GM23338 (cell line): ENCODE measurements at regions not wholly inside any gene's neighbourhood (a gene's known extent, or its start where the extent isn't known, plus 50 kb on each side); places are given as distances from the start of the nearest gene placed in this dataset.

Experiments used
- ATAC-seq: fragments of 200-7000 bp; cut with Tn5 transposase; 3 replicates; pipeline ENCODE4 v1.9.1; 2020
- DNase-seq: peaks from one replicate; pipeline ENCODE4 v3.0.0-alpha.2; 2015; ENCODE audit warnings: low spot score
- H2AFZ ChIP-seq: fragments of 200-600 bp; sonication (generic); 2 replicates; pipeline ENCODE4 v1.8.0; 2016; ENCODE audit warnings: antibody characterized with exemption, mild to moderate bottlenecking, moderate library complexity
- H3F3A ChIP-seq: fragments of 200-600 bp; sonication (generic); replicated peaks from 2 replicates; pipeline ENCODE4 v1.8.0; 2017; ENCODE audit warnings: antibody characterized with exemption, mixed run types, low read depth
- H3K27ac ChIP-seq: fragments of 200-600 bp; sonication (generic); 2 replicates; pipeline ENCODE4 v1.6.1; 2016; ENCODE audit warnings: low read depth
- H3K27me3 ChIP-seq: fragments of 200-600 bp; sonication (generic); 2 replicates; pipeline ENCODE4 v1.8.0; 2016; ENCODE audit warnings: mild to moderate bottlenecking, mixed run types, moderate library complexity; ENCODE audit not compliant: insufficient read depth
- H3K36me3 ChIP-seq: fragments of 200-600 bp; sonication (generic); 2 replicates; pipeline ENCODE4 v1.8.0; 2016; ENCODE audit warnings: mild to moderate bottlenecking; ENCODE audit not compliant: insufficient read depth
- H3K4me1 ChIP-seq: fragments of 200-600 bp; sonication (generic); 2 replicates; pipeline ENCODE4 v1.8.0; 2016; ENCODE audit warnings: mild to moderate bottlenecking, moderate library complexity; ENCODE audit not compliant: insufficient read depth
- H3K4me2 ChIP-seq: fragments of 200-600 bp; sonication (generic); 2 replicates; pipeline ENCODE4 v1.7.1; 2017; ENCODE audit warnings: mixed run types
- H3K4me3 ChIP-seq: fragments of 200-600 bp; sonication (generic); 2 replicates; pipeline ENCODE4 v1.6.1; 2016; ENCODE audit warnings: mixed run types
- H3K79me2 ChIP-seq: fragments of 200-600 bp; sonication (generic); replicated peaks from 2 replicates; pipeline ENCODE4 v1.8.0; 2017; ENCODE audit warnings: mild to moderate bottlenecking; ENCODE audit not compliant: insufficient read depth
- H3K9me2 ChIP-seq: fragments of 200-600 bp; sonication (generic); 2 replicates; pipeline ENCODE4 v1.8.0; 2017; ENCODE audit not compliant: insufficient read depth
- H4K20me1 ChIP-seq: fragments of 200-600 bp; sonication (generic); replicated peaks from 2 replicates; pipeline ENCODE4 v1.8.0; 2017; ENCODE audit warnings: mild to moderate bottlenecking; ENCODE audit not compliant: insufficient read depth
- H3K27ac Mint-ChIP-seq: 2 replicates; pipeline ENCODE4 v1.8.0; 2020; ENCODE audit warnings: inconsistent platforms, mild to moderate bottlenecking, moderate library complexity, mixed read lengths
- H3K27me3 Mint-ChIP-seq: 3 replicates; pipeline ENCODE4 v1.8.0; 2022; ENCODE audit warnings: low read depth, mild to moderate bottlenecking, moderate library complexity, mixed read lengths, inconsistent platforms; ENCODE audit not compliant: insufficient read depth, poor library complexity
- H3K36me3 Mint-ChIP-seq: 3 replicates; pipeline ENCODE4 v1.8.0; 2021; ENCODE audit warnings: low read depth, mild to moderate bottlenecking, inconsistent platforms, moderate library complexity, mixed read lengths
- H3K4me1 Mint-ChIP-seq: 3 replicates; pipeline ENCODE4 v1.8.0; 2020; ENCODE audit warnings: mild to moderate bottlenecking, inconsistent platforms, mixed read lengths
- H3K4me3 Mint-ChIP-seq: 3 replicates; pipeline ENCODE4 v1.8.0; 2021; ENCODE audit warnings: moderate library complexity, mild to moderate bottlenecking, inconsistent platforms, mixed read lengths
- H3K9me3 Mint-ChIP-seq: 3 replicates; pipeline ENCODE4 v1.8.0; 2020; ENCODE audit warnings: moderate library complexity, mild to moderate bottlenecking, inconsistent platforms, mixed read lengths
- CREB1 ChIP-seq: fragments of 250-450 bp; sonication (Bioruptor Pico); IDR thresholded peaks from 2 replicates; pipeline ENCODE4 v1.5.0; 2020; ENCODE audit warnings: low read depth, mild to moderate bottlenecking, moderate library complexity
- EZH2phosphoT487 ChIP-seq: fragments of 200-600 bp; sonication (generic); IDR thresholded peaks from one replicate; pipeline ENCODE4 v1.8.1; 2018; ENCODE audit warnings: antibody characterized with exemption; ENCODE audit not compliant: unreplicated experiment
- JUNB ChIP-seq: IDR thresholded peaks from one replicate; pipeline ENCODE4 v1.6.1; 2016; ENCODE audit warnings: antibody characterized with exemption; ENCODE audit not compliant: unreplicated experiment
- NANOG ChIP-seq: IDR thresholded peaks from 2 replicates; pipeline ENCODE4 v1.6.1; 2016; ENCODE audit warnings: antibody characterized with exemption, borderline replicate concordance
- POLR2AphosphoS5 ChIP-seq: IDR thresholded peaks from 2 replicates; pipeline ENCODE4 v1.6.1; 2016; ENCODE audit warnings: antibody characterized with exemption, low read depth
- REST ChIP-seq: IDR thresholded peaks from one replicate; pipeline ENCODE4 v1.6.1; 2018; ENCODE audit warnings: antibody characterized with exemption; ENCODE audit not compliant: unreplicated experiment
- STAT1 ChIP-seq: IDR thresholded peaks from one replicate; pipeline ENCODE4 v1.6.1; 2016; ENCODE audit warnings: antibody characterized with exemption; ENCODE audit not compliant: unreplicated experiment
- ZNF114 ChIP-seq: fragments of 250-450 bp; sonication (Bioruptor Pico); IDR thresholded peaks from 2 replicates; pipeline ENCODE4 v1.5.0; 2020; ENCODE audit warnings: mild to moderate bottlenecking, moderate library complexity
- ZNF331 ChIP-seq: fragments of 250-450 bp; sonication (Bioruptor Pico); IDR thresholded peaks from 2 replicates; pipeline ENCODE4 v1.5.0; 2020; ENCODE audit warnings: low read depth, mild to moderate bottlenecking, moderate library complexity
- TF ChIP-seq, protein P1 (sequence below): fragments of 250-450 bp; sonication (Bioruptor Pico); IDR thresholded peaks from 2 replicates; pipeline ENCODE4 v1.5.0; 2020; ENCODE audit warnings: mild to moderate bottlenecking, moderate library complexity

- H3K27ac Mint-ChIP-seq, result no peak overlapping the region
- Histone ChIP-seq H3K4me3 (no peak overlapping the region), H3K9me2 (no peaks in the 10 kb centered on the region), H2AFZ (no peak overlapping the region), H3K27ac (no peak overlapping the region), H3K79me2 (no peaks in the 10 kb centered on the region), H4K20me1 (no peaks in the 10 kb centered on the region), H3F3A (no peaks in the 10 kb centered on the region), H3K4me1 (peaks cover 12% of the 10 kb centered on the region), H3K27me3 (no peaks in the 10 kb centered on the region), H3K4me2 (no peak overlapping the region), H3K36me3 (no peaks in the 10 kb centered on the region)
- peaks cover 4% of the 10 kb centered on the region; the same call in 2 of the 3 replicates for H3K4me1 Mint-ChIP-seq
- TF ChIP-seq POLR2AphosphoS5 (no peak), REST (no peak), ZNF114 (CRISPR knock-in tag) (no peak), JUNB (no peak), NANOG (no peak), CREB1 (CRISPR knock-in tag) (no peak), STAT1 (no peak), EZH2phosphoT487 (no peak), ZNF331 (CRISPR knock-in tag) (no peak)
- TF ChIP-seq, protein P1, sequence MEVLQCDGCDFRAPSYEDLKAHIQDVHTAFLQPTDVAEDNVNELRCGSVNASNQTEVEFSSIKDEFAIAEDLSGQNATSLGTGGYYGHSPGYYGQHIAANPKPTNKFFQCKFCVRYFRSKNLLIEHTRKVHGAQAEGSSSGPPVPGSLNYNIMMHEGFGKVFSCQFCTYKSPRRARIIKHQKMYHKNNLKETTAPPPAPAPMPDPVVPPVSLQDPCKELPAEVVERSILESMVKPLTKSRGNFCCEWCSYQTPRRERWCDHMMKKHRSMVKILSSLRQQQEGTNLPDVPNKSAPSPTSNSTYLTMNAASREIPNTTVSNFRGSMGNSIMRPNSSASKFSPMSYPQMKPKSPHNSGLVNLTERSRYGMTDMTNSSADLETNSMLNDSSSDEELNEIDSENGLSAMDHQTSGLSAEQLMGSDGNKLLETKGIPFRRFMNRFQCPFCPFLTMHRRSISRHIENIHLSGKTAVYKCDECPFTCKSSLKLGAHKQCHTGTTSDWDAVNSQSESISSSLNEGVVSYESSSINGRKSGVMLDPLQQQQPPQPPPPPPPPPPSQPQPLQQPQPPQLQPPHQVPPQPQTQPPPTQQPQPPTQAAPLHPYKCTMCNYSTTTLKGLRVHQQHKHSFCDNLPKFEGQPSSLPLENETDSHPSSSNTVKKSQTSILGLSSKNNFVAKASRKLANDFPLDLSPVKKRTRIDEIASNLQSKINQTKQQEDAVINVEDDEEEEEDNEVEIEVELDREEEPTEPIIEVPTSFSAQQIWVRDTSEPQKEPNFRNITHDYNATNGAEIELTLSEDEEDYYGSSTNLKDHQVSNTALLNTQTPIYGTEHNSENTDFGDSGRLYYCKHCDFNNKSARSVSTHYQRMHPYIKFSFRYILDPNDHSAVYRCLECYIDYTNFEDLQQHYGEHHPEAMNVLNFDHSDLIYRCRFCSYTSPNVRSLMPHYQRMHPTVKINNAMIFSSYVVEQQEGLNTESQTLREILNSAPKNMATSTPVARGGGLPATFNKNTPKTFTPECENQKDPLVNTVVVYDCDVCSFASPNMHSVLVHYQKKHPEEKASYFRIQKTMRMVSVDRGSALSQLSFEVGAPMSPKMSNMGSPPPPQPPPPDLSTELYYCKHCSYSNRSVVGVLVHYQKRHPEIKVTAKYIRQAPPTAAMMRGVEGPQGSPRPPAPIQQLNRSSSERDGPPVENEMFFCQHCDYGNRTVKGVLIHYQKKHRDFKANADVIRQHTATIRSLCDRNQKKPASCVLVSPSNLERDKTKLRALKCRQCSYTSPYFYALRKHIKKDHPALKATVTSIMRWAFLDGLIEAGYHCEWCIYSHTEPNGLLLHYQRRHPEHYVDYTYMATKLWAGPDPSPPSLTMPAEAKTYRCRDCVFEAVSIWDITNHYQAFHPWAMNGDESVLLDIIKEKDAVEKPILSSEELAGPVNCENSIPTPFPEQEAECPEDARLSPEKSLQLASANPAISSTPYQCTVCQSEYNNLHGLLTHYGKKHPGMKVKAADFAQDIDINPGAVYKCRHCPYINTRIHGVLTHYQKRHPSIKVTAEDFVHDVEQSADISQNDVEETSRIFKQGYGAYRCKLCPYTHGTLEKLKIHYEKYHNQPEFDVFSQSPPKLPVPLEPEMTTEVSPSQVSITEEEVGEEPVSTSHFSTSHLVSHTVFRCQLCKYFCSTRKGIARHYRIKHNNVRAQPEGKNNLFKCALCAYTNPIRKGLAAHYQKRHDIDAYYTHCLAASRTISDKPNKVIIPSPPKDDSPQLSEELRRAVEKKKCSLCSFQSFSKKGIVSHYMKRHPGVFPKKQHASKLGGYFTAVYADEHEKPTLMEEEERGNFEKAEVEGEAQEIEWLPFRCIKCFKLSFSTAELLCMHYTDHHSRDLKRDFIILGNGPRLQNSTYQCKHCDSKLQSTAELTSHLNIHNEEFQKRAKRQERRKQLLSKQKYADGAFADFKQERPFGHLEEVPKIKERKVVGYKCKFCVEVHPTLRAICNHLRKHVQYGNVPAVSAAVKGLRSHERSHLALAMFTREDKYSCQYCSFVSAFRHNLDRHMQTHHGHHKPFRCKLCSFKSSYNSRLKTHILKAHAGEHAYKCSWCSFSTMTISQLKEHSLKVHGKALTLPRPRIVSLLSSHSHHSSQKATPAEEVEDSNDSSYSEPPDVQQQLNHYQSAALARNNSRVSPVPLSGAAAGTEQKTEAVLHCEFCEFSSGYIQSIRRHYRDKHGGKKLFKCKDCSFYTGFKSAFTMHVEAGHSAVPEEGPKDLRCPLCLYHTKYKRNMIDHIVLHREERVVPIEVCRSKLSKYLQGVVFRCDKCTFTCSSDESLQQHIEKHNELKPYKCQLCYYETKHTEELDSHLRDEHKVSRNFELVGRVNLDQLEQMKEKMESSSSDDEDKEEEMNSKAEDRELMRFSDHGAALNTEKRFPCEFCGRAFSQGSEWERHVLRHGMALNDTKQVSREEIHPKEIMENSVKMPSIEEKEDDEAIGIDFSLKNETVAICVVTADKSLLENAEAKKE (CRISPR knock-in tag), result no peak
- no peaks in the 10 kb centered on the region for H3K36me3 Mint-ChIP-seq
- ATAC-seq (no peak), DNase-seq (no peak)
- no peaks in the 10 kb centered on the region for H3K27me3 Mint-ChIP-seq
- H3K4me3 Mint-ChIP-seq, result no peak overlapping the region
- H3K9me3 Mint-ChIP-seq, result no peaks in the 10 kb centered on the region
Measured at GRCh38 chr13:55067946-55068345, 2039.3 kb downstream of the OLFM4 start.
